Ectodermal cell (in vitro differentiated cells): ENCODE measurements at regions not wholly inside any gene's neighbourhood (a gene's known extent, or its start where the extent isn't known, plus 50 kb on each side); places are given as distances from the start of the nearest gene placed in this dataset.
"Not testable (repeated sequence)": the region's sequence is repeated elsewhere in the genome, so short reads cannot be mapped to it uniquely, and the experiment has no call there.

Experiments used
- H3K27ac ChIP-seq: 2 replicates; pipeline ENCODE4 v1.7.0; 2013; ENCODE audit warnings: mild to moderate bottlenecking, low read depth, low read length; ENCODE audit not compliant: insufficient read depth, poor library complexity, severe bottlenecking
- H3K27me3 ChIP-seq: 2 replicates; pipeline ENCODE4 v1.7.0; 2013; ENCODE audit warnings: mild to moderate bottlenecking, low read length; ENCODE audit not compliant: insufficient read depth, control insufficient read depth, poor library complexity, severe bottlenecking
- H3K36me3 ChIP-seq: one replicate; pipeline ENCODE4 v1.7.0; 2013; ENCODE audit warnings: low read length; ENCODE audit not compliant: control insufficient read depth, insufficient read depth
- H3K4me1 ChIP-seq: one replicate; pipeline ENCODE4 v1.7.0; 2013; ENCODE audit warnings: low read length; ENCODE audit not compliant: control insufficient read depth, insufficient read depth
- H3K4me3 ChIP-seq: 2 replicates; pipeline ENCODE4 v1.7.0; 2013; ENCODE audit warnings: low read depth, low read length, control low read depth; ENCODE audit not compliant: insufficient read depth
- H3K9me3 ChIP-seq: 2 replicates; pipeline ENCODE4 v1.7.0; 2013; ENCODE audit warnings: mild to moderate bottlenecking, low read length, moderate library complexity; ENCODE audit not compliant: control insufficient read depth
- WGBS, 2 experiments: methylation state at CpG; one replicate each; pipeline ENCODE4 v1.1.7; 2013; ENCODE audit warnings: missing lambda C conversion rate in 2 of 2; 5-methylcytosine and 5-hydroxymethylcytosine counted together

DNA sequence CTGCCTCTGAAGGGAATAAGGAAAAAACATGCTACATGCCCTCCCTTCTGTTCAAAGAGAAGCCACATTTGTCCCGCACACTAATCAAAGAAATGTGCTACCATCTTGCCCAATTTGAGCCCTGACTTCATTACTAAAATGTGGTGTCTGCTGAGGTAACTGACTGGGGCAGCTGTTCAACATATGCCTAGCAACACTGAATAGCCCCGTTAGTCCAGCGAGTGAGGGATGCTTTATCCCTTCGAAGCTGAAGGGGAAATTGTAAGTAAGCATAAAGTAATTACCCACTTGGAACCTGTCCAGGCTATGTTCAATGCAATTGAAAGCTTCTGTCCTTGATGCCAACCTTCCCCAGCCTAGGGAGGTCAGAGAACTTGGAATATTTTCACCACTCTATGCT is 310.6 kb downstream of the SEC16B start:
- no peak overlapping the region for H3K4me3 ChIP-seq
- no peaks in the 10 kb centered on the region for H3K36me3 ChIP-seq
- H3K27me3 ChIP-seq: no peaks in the 10 kb centered on the region
- no peak overlapping the region for H3K27ac ChIP-seq
- peaks cover 12% of the 10 kb centered on the region for H3K4me1 ChIP-seq
- no peaks in the 10 kb centered on the region for H3K9me3 ChIP-seq
- 98% methylated on average over 4 of the region's 4 CpGs for WGBS, 2 experiments

DNA sequence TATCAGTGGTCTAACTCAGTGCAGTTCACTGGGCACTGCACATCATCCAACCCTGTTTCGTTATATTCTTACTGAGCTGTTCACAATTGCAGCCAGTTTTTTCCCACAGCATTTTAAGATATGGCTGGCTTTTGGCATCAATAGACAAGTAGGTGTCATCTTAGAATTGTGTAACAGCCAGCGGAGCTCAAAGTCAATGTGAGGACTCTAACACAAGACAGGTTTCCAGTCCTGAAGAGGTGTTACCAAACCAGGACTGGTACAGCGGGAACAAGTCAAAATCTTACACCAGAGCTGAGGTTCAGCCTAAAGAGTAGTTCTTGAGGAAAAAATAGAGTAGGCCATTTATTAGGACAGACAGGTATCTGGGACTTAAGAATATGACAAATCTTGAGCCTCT is 313.3 kb downstream of the SEC16B start:
- no peak overlapping the region for H3K27ac ChIP-seq
- 96 to 97% methylated on average over 3 of the region's 3 CpGs for WGBS, 2 experiments
- H3K9me3 ChIP-seq: no peaks in the 10 kb centered on the region
- no peak overlapping the region for H3K4me3 ChIP-seq
- H3K27me3 ChIP-seq: no peaks in the 10 kb centered on the region
- peaks cover 12% of the 10 kb centered on the region for H3K4me1 ChIP-seq
- no peaks in the 10 kb centered on the region for H3K36me3 ChIP-seq

DNA sequence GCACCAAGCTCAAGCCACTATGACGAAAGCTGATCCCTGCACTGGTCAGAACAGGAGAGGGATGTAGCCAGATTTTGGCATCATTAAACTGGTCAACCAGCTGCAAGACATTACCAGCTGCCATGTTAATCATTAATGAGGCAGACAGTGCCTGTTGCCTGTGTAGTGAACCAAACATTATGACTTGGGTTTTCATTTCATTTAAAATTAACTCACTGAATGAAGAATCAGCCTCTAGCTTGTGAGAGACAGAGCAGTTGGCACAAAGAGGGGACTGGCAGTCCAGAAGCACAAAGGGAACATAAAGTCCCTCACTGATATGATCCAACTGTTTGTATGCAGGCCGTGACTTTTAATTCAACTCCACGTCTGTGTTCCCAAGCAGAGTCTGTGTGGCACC is 318.9 kb downstream of the SEC16B start:
- Histone ChIP-seq H3K4me3 (no peak overlapping the region), H3K9me3 (no peaks in the 10 kb centered on the region), H3K36me3 (no peaks in the 10 kb centered on the region), H3K4me1 (peaks cover 8% of the 10 kb centered on the region), H3K27me3 (no peaks in the 10 kb centered on the region), H3K27ac (no peak overlapping the region)
- WGBS, 2 experiments: 91 to 95% methylated on average over 3 of the region's 3 CpGs

DNA sequence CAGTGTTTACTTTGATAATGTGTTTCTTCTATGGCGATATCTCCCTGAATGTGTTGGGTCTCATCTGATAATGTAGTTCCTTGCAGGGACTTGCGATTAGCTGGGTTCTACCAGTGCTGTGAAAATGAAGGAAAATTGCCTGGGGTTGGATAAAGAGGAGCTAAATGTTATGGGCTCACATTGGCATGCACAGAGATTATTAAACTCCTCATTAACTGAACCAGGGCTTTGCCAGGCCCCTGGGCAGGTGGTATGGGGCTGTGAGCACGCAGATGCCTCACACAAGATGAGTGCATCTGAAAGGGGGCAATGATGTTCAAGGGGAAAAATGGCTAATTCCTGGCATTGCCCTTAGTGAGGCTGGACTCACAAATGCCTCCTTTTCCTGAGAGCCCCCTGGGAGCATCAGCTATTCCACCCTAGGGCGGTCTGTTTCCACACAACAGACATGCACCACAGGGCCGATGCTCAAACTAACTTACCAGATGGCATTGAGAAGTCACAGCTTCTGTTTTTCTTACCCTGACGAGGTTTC is 321.1 kb downstream of the SEC16B start:
- no peaks in the 10 kb centered on the region for H3K36me3 ChIP-seq
- H3K4me3 ChIP-seq: no peak overlapping the region
- peaks cover 6% of the 10 kb centered on the region for H3K4me1 ChIP-seq
- H3K9me3 ChIP-seq: no peaks in the 10 kb centered on the region
- no peak overlapping the region for H3K27ac ChIP-seq
- WGBS, 2 experiments: 78 to 81% methylated on average over 6 of the region's 6 CpGs
- H3K27me3 ChIP-seq: no peaks in the 10 kb centered on the region

DNA sequence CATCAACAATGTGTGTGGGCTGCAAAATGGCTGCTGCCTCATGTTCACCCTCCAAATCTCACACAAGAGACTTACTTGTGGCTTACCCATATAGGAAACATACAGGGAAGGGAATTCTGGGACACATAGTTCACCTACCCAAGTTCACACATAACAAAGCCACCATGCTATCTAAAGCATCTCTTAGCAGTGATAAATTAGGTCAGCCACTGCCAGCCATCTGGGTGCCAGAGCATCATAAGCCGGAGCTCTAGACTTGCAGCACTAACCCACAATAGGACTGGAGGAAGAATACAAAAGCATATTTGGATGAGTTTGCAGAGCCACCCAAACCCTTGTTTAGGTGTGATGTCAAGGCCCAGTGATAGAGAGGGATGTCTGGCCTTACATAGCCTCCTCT is 321.7 kb downstream of the SEC16B start:
- 92 to 95% methylated on average over 1 of the region's 1 CpG for WGBS, 2 experiments
- H3K27ac ChIP-seq: no peak overlapping the region
- peaks cover 6% of the 10 kb centered on the region for H3K4me1 ChIP-seq
- H3K9me3 ChIP-seq: no peaks in the 10 kb centered on the region
- H3K36me3 ChIP-seq: no peaks in the 10 kb centered on the region
- H3K4me3 ChIP-seq: no peak overlapping the region
- H3K27me3 ChIP-seq: no peaks in the 10 kb centered on the region

DNA sequence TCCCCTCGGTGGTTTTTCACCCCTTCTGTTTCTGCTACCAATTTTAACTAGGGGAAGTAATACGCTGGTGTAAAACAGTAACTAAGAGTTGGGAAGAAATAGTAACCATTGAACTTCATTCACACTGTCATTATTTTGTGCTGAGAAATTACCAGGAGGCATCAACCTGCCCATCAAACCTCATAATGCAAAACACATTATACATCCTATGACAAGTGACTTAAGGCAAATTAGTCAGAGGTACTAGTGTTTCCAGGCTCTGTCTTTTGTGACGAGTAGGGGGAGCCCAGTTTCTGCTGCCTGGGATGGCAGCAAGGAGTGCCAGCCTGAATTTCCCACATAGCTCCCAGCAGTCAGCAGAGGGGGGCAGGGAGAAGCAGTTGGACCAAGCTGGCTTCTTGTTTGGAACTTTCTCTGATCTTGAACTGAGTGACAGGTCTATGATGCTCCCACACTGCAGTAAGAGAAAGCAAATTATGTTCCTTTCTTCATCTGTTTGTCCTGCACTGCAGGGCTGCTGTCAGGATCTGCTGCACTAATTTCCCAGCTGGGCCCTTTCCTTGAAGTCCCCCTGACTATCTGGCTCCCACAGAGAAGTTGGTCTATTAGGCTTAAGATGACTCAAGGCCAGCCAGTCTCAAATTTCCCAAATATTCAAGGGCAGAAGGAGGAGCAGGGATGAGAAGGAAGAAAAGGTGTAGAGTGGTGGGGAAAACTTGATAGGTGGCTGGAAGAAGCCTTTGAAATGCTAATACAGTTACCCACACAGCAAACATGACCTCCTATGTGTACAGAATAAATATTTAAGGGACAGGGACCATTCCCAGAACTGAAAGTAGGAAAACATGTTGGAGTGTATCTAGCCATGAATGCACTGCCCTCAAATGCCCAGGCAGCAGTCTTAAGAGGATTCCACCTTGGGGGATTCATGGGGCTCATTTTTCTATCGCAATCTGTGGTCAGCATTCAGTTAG is 322.8 kb downstream of the SEC16B start:
- Histone ChIP-seq H3K4me3 (no peak overlapping the region), H3K27me3 (no peaks in the 10 kb centered on the region), H3K4me1 (peaks cover 6% of the 10 kb centered on the region), H3K9me3 (no peaks in the 10 kb centered on the region), H3K27ac (no peak overlapping the region), H3K36me3 (no peaks in the 10 kb centered on the region)
- WGBS, 2 experiments: 78 to 86% methylated on average over 4 of the region's 4 CpGs

DNA sequence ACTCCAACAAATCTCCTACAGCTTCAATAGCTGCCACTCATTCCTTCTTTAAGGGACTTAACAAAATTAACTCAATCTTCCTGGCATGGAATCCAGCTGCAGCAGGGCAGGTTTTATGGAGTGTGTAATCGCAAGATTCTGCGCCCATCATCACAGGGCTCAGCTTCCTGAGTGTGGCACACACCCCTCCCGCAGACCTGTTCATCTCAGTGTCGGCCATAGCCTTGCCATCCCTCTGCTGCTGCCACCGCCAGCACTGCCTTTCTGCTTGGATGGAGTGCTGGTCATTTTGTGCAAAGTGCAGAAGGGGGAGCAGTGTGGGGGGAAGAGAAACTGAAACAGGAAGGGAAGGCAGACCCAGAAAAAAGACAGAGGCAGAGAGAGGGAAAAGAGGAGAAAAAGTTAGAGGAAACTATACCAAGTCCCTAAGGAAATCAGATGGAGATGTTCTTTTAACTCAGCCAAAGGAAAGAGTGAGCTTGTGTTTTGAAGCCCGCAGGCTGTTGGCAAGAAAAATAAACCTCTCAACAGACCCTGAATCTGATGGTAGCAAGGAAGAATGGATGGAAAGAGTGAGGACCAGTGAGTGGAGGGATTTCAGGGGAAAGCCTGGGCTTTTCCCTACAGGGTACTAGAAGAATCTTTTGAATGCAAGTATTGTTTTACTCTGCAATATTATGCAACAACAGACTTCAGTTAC is 324.2 kb downstream of the SEC16B start:
- Histone ChIP-seq H3K9me3 (no peaks in the 10 kb centered on the region), H3K4me3 (no peak overlapping the region), H3K27ac (no peak overlapping the region), H3K36me3 (no peaks in the 10 kb centered on the region), H3K27me3 (no peaks in the 10 kb centered on the region), H3K4me1 (peaks cover 6% of the 10 kb centered on the region)
- 95% methylated on average over 6 of the region's 6 CpGs for WGBS, 2 experiments

DNA sequence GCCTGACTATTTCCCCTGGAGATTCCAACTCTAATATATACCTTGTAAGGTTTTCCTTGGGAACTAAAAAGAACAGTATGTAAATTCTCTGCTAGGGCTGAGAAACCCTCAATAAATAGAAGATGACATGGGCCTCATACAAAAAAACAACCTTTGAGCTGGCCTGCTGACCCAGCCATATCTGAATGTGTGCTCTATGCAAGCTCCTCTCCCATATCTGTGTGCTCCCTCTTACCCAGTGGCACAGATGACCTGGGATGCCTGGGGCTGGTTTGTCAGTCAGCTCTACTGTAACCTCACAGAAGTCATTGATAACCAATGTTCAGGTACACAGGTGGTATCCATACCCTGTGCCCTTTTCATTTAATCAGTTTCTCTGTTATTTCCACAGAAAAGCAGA is 329.2 kb downstream of the SEC16B start:
- Histone ChIP-seq H3K27ac (no peak overlapping the region), H3K4me3 (no peak overlapping the region), H3K9me3 (no peaks in the 10 kb centered on the region), H3K36me3 (no peaks in the 10 kb centered on the region), H3K27me3 (no peaks in the 10 kb centered on the region), H3K4me1 (peaks cover 5% of the 10 kb centered on the region)

DNA sequence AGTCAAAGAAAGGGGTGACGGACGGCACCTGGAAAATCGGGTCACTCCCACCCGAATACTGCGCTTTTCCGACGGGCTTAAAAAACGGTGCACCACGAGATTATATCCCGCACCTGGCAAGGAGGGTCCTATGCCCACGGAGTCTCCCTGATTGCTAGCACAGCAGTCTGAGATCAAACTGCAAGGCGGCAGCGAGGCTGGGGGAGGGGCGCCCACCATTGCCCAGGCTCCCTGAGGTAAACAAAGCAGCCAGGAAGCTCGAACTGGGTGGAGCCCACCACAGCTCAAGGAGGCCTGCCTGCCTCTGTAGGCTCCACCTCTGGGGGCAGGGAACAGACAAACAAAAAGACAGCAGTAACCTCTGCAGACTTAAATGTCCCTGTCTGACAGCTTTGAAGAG is 335.7 kb downstream of the SEC16B start:
- H3K4me3 ChIP-seq, H3K27ac ChIP-seq, H3K4me1 ChIP-seq, H3K9me3 ChIP-seq, H3K27me3 ChIP-seq, H3K36me3 ChIP-seq: not testable (repeated sequence)
- WGBS, 2 experiments: 60 to 66% methylated on average over 15 of the region's 15 CpGs

DNA sequence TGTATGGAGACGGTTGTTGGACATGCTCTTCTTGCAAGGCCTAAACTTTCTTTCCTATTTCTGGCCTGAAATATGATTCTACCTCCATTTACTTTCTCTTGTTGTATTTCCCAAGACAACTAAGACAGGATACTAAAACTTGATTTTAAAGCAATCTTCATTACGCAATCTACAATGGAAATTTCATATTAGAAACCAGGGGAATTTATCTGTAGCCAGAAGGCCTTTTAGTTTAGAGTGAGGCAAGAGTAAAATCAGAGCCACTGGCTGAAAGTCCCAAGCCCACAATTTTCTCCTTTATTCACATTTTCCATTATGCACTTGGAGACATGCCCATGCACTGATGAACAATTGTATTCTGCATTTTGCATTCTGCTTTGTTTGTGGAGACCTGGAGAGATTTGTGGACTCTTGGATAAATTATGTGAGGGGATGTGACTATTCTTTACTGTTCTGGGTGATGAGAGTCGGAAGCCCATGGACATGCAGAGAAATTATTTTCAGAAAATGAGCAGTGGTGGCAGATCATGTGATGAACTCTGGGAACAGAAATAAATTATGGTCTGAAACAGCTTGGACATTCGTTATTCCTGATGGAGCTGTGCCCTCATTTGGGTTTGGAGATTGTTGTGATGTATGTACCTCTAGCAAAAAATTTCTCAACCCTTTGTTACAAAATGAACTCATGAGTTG is 336.8 kb downstream of the SEC16B start:
- Histone ChIP-seq H3K36me3 (no peaks in the 10 kb centered on the region), H3K4me1 (no peaks in the 10 kb centered on the region), H3K27ac (no peak overlapping the region), H3K9me3 (no peaks in the 10 kb centered on the region), H3K27me3 (no peaks in the 10 kb centered on the region), H3K4me3 (no peak overlapping the region)
- WGBS, 2 experiments: 58 to 67% methylated on average over 3 to 4 of the region's 4 CpGs
